IPS DF 4.7 (cell line): ENCODE measurements at regions not wholly inside any gene's neighbourhood (a gene's known extent, or its start where the extent isn't known, plus 50 kb on each side); places are given as distances from the start of the nearest gene placed in this dataset.

Experiments
- DNase-seq: peaks from one replicate; pipeline ENCODE4 v3.0.0-alpha.2; 2013; ENCODE audit warnings: low spot score; ENCODE audit errors: extremely low read depth

GRCh38 chr20:24378661-24379483 is 90.6 kb upstream of the SYNDIG1 start:
- DNase-seq, result no peak

- DNase-seq, result no peak
These were observed 92.9 kb upstream of the SYNDIG1 start for GRCh38 chr20:24376311-24377099.

GRCh38 chr20:24373372-24373771 is 96.1 kb upstream of the SYNDIG1 start:
- DNase-seq, result no peak

- DNase-seq, result no peak
These were observed 98.3 kb upstream of the SYNDIG1 start for GRCh38 chr20:24370911-24371695.

- DNase-seq, result no peak
These were observed 99.2 kb upstream of the SYNDIG1 start for GRCh38 chr20:24370249-24370648.

GRCh38 chr20:24368253-24368652 is 101.2 kb upstream of the SYNDIG1 start:
- no peak for DNase-seq

- no peak for DNase-seq
These were observed 103.0 kb upstream of the SYNDIG1 start for GRCh38 chr20:24366336-24367004.

GRCh38 chr20:24365670-24366069 is 103.8 kb upstream of the SYNDIG1 start:
- no peak for DNase-seq

- no peak for DNase-seq
These were observed 104.9 kb upstream of the SYNDIG1 start for GRCh38 chr20:24364482-24364881.

- no peak for DNase-seq
These were observed 106.4 kb upstream of the SYNDIG1 start for GRCh38 chr20:24363031-24363430.

GRCh38 chr20:24362080-24362479 is 107.3 kb upstream of the SYNDIG1 start:
- DNase-seq, result no peak

GRCh38 chr20:24361541-24361940 is 107.9 kb upstream of the SYNDIG1 start:
- DNase-seq, result no peak

- DNase-seq, result no peak
These were observed 108.9 kb upstream of the SYNDIG1 start for GRCh38 chr20:24360531-24360930.

- no peak for DNase-seq
These were observed 110.0 kb upstream of the SYNDIG1 start for GRCh38 chr20:24359321-24360027.

- no peak for DNase-seq
These were observed 111.5 kb upstream of the SYNDIG1 start for GRCh38 chr20:24357931-24358330.

- DNase-seq, result no peak
These were observed 112.3 kb upstream of the SYNDIG1 start for GRCh38 chr20:24357177-24357576.

GRCh38 chr20:24353135-24353690 is 116.2 kb upstream of the SYNDIG1 start:
- no peak for DNase-seq

- no peak for DNase-seq
These were observed 118.5 kb upstream of the SYNDIG1 start for GRCh38 chr20:24350923-24351368.

GRCh38 chr20:24341781-24342180 is 127.6 kb upstream of the SYNDIG1 start:
- DNase-seq, result no peak

GRCh38 chr20:24340933-24341332 is 128.5 kb upstream of the SYNDIG1 start:
- no peak for DNase-seq
